AG04449 (cell line): ENCODE measurements at regions not wholly inside any gene's neighbourhood (a gene's known extent, or its start where the extent isn't known, plus 50 kb on each side); places are given as distances from the start of the nearest gene placed in this dataset.
"Not testable (repeated sequence)": the region's sequence is repeated elsewhere in the genome, so short reads cannot be mapped to it uniquely, and the experiment has no call there.

Experiments
- CTCF ChIA-PET: fragments of 350-600 bp; formaldehyde crosslinking; extraction: SDS; loops from one replicate; lab custom pipeline; 2021; ENCODE audit warnings: antibody characterized with exemption; lab: Yijun Ruan, JAX
- POLR2A ChIA-PET: fragments of 400-600, 350-600 bp; formaldehyde crosslinking; extraction: SDS; loops from one replicate; lab custom pipeline; 2020; ENCODE audit warnings: antibody characterized with exemption, inconsistent platforms; lab: Yijun Ruan, JAX
- DNase-seq: peaks from one replicate; pipeline ENCODE4 v3.0.0-alpha.2; 2010; ENCODE audit warnings: low read depth, low spot score
- H3K4me3 ChIP-seq: 2 replicates; pipeline ENCODE4 v1.5.1; 2011; ENCODE audit warnings: low read depth, mild to moderate bottlenecking, control low read depth, low read length
- TF ChIP-seq, protein P1 (sequence below): IDR thresholded peaks from one replicate; pipeline ENCODE4 v1.5.1; 2011; ENCODE audit warnings: mild to moderate bottlenecking, moderate library complexity, low read length, control low read depth, inconsistent platforms; ENCODE audit not compliant: insufficient read depth; ENCODE audit errors: missing control alignments

DNA sequence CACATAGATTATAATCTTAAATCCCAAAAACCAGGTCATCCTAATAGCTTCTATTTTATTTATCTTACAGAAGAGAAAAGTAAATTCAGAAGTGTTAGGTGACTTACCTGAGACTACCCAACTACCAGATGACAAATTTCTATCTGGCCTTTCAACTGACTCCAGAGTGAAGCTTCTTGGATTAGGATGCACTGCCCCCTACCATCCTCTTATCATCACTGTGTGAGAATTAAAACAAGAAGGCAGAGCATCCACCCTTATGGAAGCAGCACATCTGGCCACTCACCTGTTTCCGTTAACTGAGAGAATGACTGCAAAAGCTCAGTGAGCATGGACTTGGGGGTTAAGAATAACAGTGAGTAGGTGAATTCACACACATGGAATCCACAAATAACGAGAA lies 502.6 kb upstream of the TECRL start:
- TF ChIP-seq, protein P1, sequence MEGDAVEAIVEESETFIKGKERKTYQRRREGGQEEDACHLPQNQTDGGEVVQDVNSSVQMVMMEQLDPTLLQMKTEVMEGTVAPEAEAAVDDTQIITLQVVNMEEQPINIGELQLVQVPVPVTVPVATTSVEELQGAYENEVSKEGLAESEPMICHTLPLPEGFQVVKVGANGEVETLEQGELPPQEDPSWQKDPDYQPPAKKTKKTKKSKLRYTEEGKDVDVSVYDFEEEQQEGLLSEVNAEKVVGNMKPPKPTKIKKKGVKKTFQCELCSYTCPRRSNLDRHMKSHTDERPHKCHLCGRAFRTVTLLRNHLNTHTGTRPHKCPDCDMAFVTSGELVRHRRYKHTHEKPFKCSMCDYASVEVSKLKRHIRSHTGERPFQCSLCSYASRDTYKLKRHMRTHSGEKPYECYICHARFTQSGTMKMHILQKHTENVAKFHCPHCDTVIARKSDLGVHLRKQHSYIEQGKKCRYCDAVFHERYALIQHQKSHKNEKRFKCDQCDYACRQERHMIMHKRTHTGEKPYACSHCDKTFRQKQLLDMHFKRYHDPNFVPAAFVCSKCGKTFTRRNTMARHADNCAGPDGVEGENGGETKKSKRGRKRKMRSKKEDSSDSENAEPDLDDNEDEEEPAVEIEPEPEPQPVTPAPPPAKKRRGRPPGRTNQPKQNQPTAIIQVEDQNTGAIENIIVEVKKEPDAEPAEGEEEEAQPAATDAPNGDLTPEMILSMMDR: no peak
- ChIA-PET POLR2A (no interaction called here), CTCF (no interaction called here)
- no peak for DNase-seq
- H3K4me3 ChIP-seq: no peak overlapping the region

- TF ChIP-seq, protein P1: no peak
- no peak for DNase-seq
- H3K4me3 ChIP-seq: no peak overlapping the region
- POLR2A ChIA-PET: no interaction called here
- CTCF ChIA-PET: no interaction called here
Measured at GRCh38 chr4:64903986-64904385, 494.7 kb upstream of the TECRL start.

GRCh38 chr4:64899563-64899962 lies 490.3 kb upstream of the TECRL start:
- ChIA-PET CTCF (no interaction called here), POLR2A (no interaction called here)
- DNase-seq: no peak
- TF ChIP-seq, protein P1: no peak
- no peak overlapping the region for H3K4me3 ChIP-seq

DNA sequence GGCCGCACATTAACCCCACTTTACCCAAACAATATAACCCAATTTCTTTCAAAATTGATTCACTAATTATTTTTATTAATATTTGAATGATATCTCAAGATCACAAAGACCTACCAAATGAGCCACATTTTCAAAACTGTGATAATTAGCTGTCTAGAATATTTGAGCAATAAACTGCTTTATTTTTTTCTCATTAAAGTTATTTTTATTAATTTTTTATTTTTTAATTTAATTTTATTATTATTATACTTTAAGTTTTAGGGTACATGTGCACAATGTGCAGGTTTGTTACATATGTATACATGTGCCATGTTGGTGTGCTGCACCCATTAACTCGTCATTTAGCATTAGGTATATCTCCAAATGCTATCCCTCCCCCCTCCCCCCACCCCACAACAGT lies 489.8 kb upstream of the TECRL start:
- CTCF ChIA-PET, DNase-seq, H3K4me3 ChIP-seq, POLR2A ChIA-PET: not testable (repeated sequence)

DNA sequence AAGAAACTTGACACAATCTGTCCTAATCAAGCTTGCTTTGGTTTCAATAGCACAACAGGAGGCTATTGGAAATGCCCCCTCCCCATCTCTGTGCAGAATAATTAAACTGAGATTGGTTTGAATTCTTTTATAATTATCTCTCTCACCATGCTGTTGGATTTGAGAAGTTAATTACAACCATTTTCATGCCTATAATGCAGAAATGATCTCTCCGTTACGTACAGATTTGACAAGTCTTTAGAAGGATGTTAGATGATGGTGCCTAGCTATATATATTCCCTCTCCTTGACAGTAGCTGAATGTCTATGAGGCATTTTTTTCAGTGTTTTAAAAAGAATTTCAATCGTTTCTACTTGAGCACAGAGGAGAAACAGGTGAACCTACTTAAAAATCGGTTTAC lies 488.4 kb upstream of the TECRL start:
- no peak overlapping the region for H3K4me3 ChIP-seq
- TF ChIP-seq, protein P1: no peak
- ChIA-PET CTCF (no interaction called here), POLR2A (no interaction called here)
- DNase-seq: no peak

GRCh38 chr4:64895031-64895430 lies 485.8 kb upstream of the TECRL start:
- POLR2A ChIA-PET: no interaction called here
- CTCF ChIA-PET: no interaction called here
- TF ChIP-seq, protein P1: no peak

DNA sequence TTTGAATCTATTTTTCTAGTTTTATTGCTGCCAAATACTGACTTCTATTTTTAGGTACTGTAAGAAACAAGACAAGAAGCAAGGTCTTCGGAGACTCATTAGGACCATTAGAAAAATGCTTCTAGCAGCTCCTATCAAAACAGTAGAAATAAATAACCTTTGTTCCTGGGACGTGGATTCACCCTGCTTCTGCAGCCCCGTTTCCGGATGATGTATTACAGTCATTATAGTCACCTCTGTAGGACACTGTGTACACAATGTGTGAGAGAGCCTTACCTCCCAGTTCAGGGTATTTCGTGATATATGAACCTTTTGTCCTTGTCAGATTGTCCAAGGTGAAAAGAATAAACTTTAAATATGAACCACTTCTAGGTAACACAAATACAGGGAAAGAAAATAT lies 484.0 kb upstream of the TECRL start:
- ChIA-PET POLR2A (no interaction called here), CTCF (no interaction called here)
- TF ChIP-seq, protein P1: no peak
- H3K4me3 ChIP-seq: no peak overlapping the region
- DNase-seq: no peak

More at GRCh38 chr4:64895031-64895430, 485.8 kb upstream of the TECRL start:
- H3K4me3 ChIP-seq: no peak overlapping the region
- DNase-seq: no peak
